SK-N-MC (cell line): ENCODE measurements at regions not wholly inside any gene's neighbourhood (a gene's known extent, or its start where the extent isn't known, plus 50 kb on each side); places are given as distances from the start of the nearest gene placed in this dataset.

ENCODE experiments used
- EZH2 ChIP-seq: fragments of 200-600 bp; sonication (generic); IDR thresholded peaks from one replicate; pipeline ENCODE4 v1.6.1; 2017; ENCODE audit warnings: antibody characterized with exemption
- FOXP2 ChIP-seq: optimal IDR thresholded peaks from 2 replicates; pipeline ENCODE3; 2011; ENCODE audit warnings: mild to moderate bottlenecking, moderate library complexity; ENCODE audit not compliant: insufficient read depth; ENCODE audit errors: extremely low read length, control extremely low read depth
- POLR2AphosphoS5 ChIP-seq: IDR thresholded peaks from 2 replicates; pipeline ENCODE4 v1.6.1; 2012; ENCODE audit warnings: mild to moderate bottlenecking, low read depth, low read length, borderline replicate concordance

DNA sequence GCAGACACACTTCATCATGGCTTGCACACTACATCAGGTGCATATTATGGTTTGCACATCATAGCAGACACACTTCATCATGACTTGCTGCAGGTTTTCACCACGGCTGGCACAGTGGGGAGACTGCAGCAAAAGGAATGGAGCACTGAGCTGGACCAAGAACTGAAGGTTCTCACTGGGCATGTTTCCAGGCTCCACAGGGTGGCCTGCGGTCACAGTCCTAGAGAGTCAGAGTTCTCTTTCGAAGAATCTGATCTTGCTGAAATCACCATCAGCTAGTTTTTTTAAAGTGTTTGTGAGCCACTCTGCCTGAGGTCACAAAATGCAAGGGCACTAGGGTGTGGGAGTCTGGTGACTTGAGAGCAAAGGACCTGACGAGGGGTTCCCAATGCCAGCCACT is 140.4 kb upstream of the NPY start:
- TF ChIP-seq EZH2 (no peak), POLR2AphosphoS5 (no peak), FOXP2 (no peak)
